ENCODE measurements at regions not wholly inside any gene's neighbourhood (a gene's known extent, or its start where the extent isn't known, plus 50 kb on each side); places are given as distances from the start of the nearest gene placed in this dataset.
A peak's percentile ranks its signal among the peaks of the same experiment; 100 is the strongest.
"Not testable (repeated sequence)": the region's sequence is repeated elsewhere in the genome, so short reads cannot be mapped to it uniquely, and the experiment has no call there.

- H3K27me3 Mint-ChIP-seq = peaks cover 39% of the 10 kb centered on the region
- not testable (repeated sequence) for DNase-seq; ATAC-seq; H3K36me3 Mint-ChIP-seq (ENCODE audit: low read depth); H3K9me3 ChIP-seq (ENCODE audit: control insufficient read depth, low read length, poor library complexity, severe bottlenecking); H3K27ac Mint-ChIP-seq; H3K4me1 Mint-ChIP-seq
- H3K4me3 Mint-ChIP-seq = peak overlapping the region; percentile 57
These were observed 72.1 kb upstream of the MED13 start for GRCh38 chr17:62137013-62137733.

DNA sequence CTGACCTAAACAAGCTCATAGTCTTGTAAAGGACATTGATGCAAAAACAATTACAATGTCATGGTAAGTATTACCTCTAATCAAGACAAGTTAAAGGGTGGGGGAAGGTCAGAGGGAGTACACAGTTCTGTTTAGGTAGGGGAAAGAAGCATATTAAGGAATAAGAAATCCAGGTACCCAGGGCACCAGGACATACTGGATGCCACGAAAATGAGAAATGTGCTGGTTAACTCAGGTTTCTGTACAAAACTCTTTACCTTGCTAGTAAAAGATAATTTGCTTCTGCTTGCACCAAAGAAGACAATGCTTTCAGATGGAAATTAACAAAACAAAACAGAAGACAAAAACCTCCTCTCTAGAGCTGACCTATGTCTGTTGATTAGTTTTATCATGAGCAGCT, 70.7 kb upstream of the MED13 start:
- H3K27me3 Mint-ChIP-seq = peaks cover 37% of the 10 kb centered on the region
- H3K36me3 Mint-ChIP-seq (ENCODE audit: low read depth) = peaks cover 3% of the 10 kb centered on the region
- no peak for ATAC-seq
- H3K9me3 ChIP-seq (ENCODE audit: control insufficient read depth, low read length, poor library complexity, severe bottlenecking) = no peaks in the 10 kb centered on the region
- H3K4me3 Mint-ChIP-seq = no peak overlapping the region
- no peak for DNase-seq
- no peak overlapping the region for H3K27ac Mint-ChIP-seq
- H3K4me1 Mint-ChIP-seq = peaks cover 3% of the 10 kb centered on the region

GRCh38 chr17:62135096-62135495, 70.0 kb upstream of the MED13 start:
- not testable (repeated sequence) for DNase-seq; H3K36me3 Mint-ChIP-seq (ENCODE audit: low read depth); H3K4me1 Mint-ChIP-seq; ATAC-seq; H3K27ac Mint-ChIP-seq; H3K9me3 ChIP-seq (ENCODE audit: control insufficient read depth, low read length, poor library complexity, severe bottlenecking); H3K4me3 Mint-ChIP-seq
- peaks cover 32% of the 10 kb centered on the region for H3K27me3 Mint-ChIP-seq

- DNase-seq (no peak), ATAC-seq (no peak)
- peaks cover 29% of the 10 kb centered on the region for H3K27me3 Mint-ChIP-seq
- no peaks in the 10 kb centered on the region for H3K36me3 Mint-ChIP-seq (ENCODE audit: low read depth)
- H3K27ac Mint-ChIP-seq = no peak overlapping the region
- no peaks in the 10 kb centered on the region for H3K4me1 Mint-ChIP-seq
- no peaks in the 10 kb centered on the region for H3K9me3 ChIP-seq (ENCODE audit: control insufficient read depth, low read length, poor library complexity, severe bottlenecking)
- no peak overlapping the region for H3K4me3 Mint-ChIP-seq
These were observed 69.3 kb upstream of the MED13 start for GRCh38 chr17:62134397-62134796.

DNA sequence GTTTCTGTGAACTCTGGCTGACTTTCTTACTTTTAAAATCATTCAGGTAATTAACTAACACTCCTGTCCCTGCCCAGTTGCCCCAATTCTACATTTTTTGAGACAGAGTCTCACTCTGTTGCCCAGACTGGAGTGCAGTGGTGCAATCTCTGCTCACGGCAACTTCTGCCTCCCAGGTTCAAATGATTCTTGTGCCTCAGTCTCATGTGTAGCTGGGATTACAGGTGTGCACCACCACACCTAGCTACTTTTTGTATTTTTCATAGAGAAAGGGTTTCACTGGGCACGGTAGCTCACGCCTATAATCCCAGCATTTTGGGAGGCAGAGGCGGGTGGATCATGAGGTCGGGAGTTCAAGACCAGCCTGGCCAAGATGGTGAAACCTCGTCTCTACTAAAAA, 66.2 kb upstream of the MED13 start:
- H3K27me3 Mint-ChIP-seq = peaks cover 21% of the 10 kb centered on the region
- not testable (repeated sequence) for H3K36me3 Mint-ChIP-seq (ENCODE audit: low read depth); H3K4me1 Mint-ChIP-seq; H3K9me3 ChIP-seq (ENCODE audit: control insufficient read depth, low read length, poor library complexity, severe bottlenecking); DNase-seq; H3K4me3 Mint-ChIP-seq; ATAC-seq; H3K27ac Mint-ChIP-seq

GRCh38 chr17:62130739-62131138, 65.7 kb upstream of the MED13 start:
- H3K9me3 ChIP-seq (ENCODE audit: control insufficient read depth, low read length, poor library complexity, severe bottlenecking) = no peaks in the 10 kb centered on the region
- peaks cover 6% of the 10 kb centered on the region for H3K4me1 Mint-ChIP-seq
- ATAC-seq (no peak), DNase-seq (no peak)
- H3K36me3 Mint-ChIP-seq (ENCODE audit: low read depth) = no peaks in the 10 kb centered on the region
- H3K27me3 Mint-ChIP-seq = peaks cover 17% of the 10 kb centered on the region
- H3K27ac Mint-ChIP-seq = no peak overlapping the region
- no peak overlapping the region for H3K4me3 Mint-ChIP-seq

GRCh38 chr17:62126292-62126691, 61.2 kb upstream of the MED13 start:
- Mint-ChIP-seq H3K4me3 (no peak overlapping the region), H3K36me3 (ENCODE audit: low read depth) (peaks cover 3% of the 10 kb centered on the region)

DNA sequence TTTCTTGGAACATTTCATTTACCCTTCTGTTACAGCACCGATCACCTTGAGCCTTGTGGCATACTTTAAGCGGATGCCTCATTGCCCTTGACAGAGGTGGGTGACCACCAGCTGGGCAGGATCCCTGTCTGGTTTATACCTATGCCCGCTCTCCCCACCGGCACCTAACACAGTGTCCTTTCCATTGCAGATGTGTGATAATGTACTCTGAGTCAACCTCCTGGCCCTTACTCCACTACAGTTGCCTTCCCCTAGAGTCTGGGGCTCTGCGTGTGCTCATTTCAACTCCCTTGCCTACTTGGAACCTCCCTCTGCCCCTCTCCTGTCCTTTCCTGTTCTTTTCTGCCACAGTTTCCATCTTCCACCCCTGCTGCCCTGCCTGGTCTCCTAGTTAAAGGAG, 60.2 kb upstream of the MED13 start:
- Mint-ChIP-seq H3K4me1 (peaks cover 21% of the 10 kb centered on the region), H3K36me3 (ENCODE audit: low read depth) (peaks cover 5% of the 10 kb centered on the region), H3K4me3 (no peak overlapping the region), H3K27me3 (peaks cover 28% of the 10 kb centered on the region), H3K27ac (no peak overlapping the region)
- no peak for DNase-seq
- ATAC-seq = no peak
- H3K9me3 ChIP-seq (ENCODE audit: control insufficient read depth, low read length, poor library complexity, severe bottlenecking) = no peaks in the 10 kb centered on the region

More at GRCh38 chr17:62126292-62126691, 61.2 kb upstream of the MED13 start:
- peaks cover 28% of the 10 kb centered on the region for H3K27me3 Mint-ChIP-seq
- H3K9me3 ChIP-seq (ENCODE audit: control insufficient read depth, low read length, poor library complexity, severe bottlenecking) = no peaks in the 10 kb centered on the region
- no peak for ATAC-seq
- H3K27ac Mint-ChIP-seq = no peak overlapping the region
- peaks cover 12% of the 10 kb centered on the region for H3K4me1 Mint-ChIP-seq
- DNase-seq = no peak

GRCh38 chr17:62121025-62121730, 56.1 kb upstream of the MED13 start:
- peaks cover 18% of the 10 kb centered on the region for H3K4me1 Mint-ChIP-seq
- peaks cover 5% of the 10 kb centered on the region for H3K36me3 Mint-ChIP-seq (ENCODE audit: low read depth)
- ATAC-seq = no peak
- H3K27me3 Mint-ChIP-seq = peaks cover 16% of the 10 kb centered on the region
- no peaks in the 10 kb centered on the region for H3K9me3 ChIP-seq (ENCODE audit: control insufficient read depth, low read length, poor library complexity, severe bottlenecking)
- peak overlapping the region; percentile 81 for H3K27ac Mint-ChIP-seq
- H3K4me3 Mint-ChIP-seq = peak overlapping the region; percentile 69
- no peak for DNase-seq

DNA sequence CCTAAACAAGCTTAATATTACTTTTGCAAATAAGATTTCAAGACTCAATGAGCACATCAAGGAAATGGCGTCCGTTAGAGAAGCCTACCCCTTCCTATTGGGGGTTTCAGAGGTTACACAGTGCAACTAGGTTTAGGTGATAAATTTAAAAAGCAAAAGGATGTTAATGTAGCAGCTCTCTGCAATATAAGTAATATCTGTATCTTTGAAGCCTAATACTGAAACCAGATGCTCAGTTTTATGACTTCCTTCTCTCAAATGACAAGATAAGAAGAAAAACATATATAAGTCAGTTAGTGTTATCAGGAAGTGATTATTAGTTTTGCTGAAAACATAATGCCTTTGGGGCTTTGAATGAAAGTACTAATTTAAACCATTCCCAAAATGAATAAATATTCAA, 54.3 kb upstream of the MED13 start:
- H3K9me3 ChIP-seq (ENCODE audit: control insufficient read depth, low read length, poor library complexity, severe bottlenecking) = no peaks in the 10 kb centered on the region
- ATAC-seq = no peak
- Mint-ChIP-seq H3K27ac (no peak overlapping the region), H3K4me1 (peaks cover 14% of the 10 kb centered on the region), H3K36me3 (ENCODE audit: low read depth) (peaks cover 3% of the 10 kb centered on the region), H3K27me3 (peaks cover 2% of the 10 kb centered on the region), H3K4me3 (no peak overlapping the region)
- DNase-seq = no peak

Measured in T-helper 17 cell (primary cell).